Forelimb muscle (tissue), 1 donor: ENCODE measurements at regions not wholly inside any gene's neighbourhood (a gene's known extent, or its start where the extent isn't known, plus 50 kb on each side); places are given as distances from the start of the nearest gene placed in this dataset.
"Not testable (repeated sequence)": the region's sequence is repeated elsewhere in the genome, so short reads cannot be mapped to it uniquely, and the experiment has no call there.

Experiments used
- DNase-seq: peaks from one replicate; pipeline ENCODE4 v3.0.0-alpha.2; 2013; ENCODE audit warnings: low read depth

DNA sequence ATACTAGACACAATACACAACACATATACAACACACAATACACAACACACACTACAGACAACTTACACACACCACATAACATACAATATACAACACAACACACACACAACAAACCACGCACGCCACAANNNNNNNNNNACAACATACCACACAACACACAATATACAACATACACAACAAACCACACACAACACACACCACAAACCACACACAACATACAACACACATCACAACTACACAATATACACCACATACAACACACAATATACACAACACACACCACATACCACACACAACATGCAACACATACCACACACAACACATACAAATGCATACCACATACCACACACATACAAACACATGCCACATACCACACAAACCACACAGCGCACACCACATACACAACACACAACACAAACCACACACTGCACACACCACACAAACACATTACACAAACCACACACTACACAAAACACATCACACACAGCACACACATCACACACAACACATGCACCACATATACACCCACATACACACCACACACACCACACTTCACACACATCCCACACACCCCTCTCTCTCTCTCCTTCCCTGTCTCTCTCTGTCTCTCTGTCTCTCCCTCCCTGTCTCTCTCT, 108.3 kb downstream of the ETS2 start:
- DNase-seq: no peak

DNA sequence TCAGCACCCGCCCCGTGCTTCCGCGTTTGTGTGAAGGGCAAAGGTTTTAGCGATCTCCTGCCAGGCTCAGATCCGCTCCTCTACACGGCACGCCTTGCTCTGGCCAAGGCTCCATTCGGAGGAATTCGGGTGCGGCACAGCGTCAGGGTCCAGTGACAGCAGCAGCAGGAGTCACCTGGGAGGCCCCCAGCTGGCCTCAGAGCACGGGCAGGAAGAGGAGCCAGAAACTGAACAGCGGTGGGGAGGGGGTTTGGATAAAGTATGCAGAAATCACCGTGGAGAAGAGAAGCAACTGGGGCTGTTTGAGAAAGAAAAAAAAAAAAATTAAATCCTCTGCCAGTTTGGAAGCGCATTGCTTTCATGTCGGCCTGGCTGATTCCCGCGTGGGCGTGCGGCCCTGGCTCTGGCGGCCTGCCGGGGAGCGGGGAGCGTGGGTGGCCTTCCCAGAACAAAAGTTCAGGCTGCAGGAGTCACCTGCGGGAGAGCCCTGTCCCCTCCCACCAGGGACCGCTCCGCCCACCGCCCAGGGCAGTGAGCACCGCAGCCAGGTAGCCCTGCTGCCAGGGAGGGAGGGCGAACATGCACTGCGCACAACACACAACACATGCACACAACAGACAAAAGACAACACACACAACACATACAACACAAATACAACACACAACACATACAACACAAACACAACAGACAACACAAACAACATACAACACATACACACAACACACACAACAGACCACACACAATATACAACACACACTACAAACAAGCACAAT, 107.6 kb downstream of the ETS2 start:
- DNase-seq: no peak

- DNase-seq: no peak
Measured at GRCh38 chr21:38912789-38913119, 107.0 kb downstream of the ETS2 start.

- DNase-seq: no peak
Measured at GRCh38 chr21:38912102-38912629, 106.4 kb downstream of the ETS2 start.

GRCh38 chr21:38911484-38912101, 105.9 kb downstream of the ETS2 start:
- no peak for DNase-seq

- DNase-seq: no peak
Measured at GRCh38 chr21:38910390-38911067, 104.8 kb downstream of the ETS2 start.

DNA sequence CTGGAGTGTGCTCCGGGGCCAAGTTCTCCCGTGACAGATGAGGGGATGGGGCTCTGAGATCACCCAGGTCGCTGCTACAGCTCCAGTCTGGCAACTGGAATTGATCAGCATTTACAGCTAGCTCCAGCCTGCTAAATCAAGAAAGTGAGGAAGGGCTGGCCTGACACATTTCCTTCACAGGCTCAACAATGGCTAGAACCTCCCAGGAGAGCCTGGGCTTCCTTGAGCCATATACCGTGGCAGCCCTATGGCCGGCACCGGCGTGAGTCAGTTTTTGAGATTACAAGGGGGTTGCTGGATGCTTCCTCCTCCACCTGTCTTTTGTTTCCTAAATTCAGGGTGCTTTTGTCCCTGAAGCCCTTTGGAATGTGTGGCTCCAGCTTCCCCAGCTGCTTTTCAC, 104.2 kb downstream of the ETS2 start:
- DNase-seq: no peak

GRCh38 chr21:38909109-38909508, 103.4 kb downstream of the ETS2 start:
- no peak for DNase-seq

DNA sequence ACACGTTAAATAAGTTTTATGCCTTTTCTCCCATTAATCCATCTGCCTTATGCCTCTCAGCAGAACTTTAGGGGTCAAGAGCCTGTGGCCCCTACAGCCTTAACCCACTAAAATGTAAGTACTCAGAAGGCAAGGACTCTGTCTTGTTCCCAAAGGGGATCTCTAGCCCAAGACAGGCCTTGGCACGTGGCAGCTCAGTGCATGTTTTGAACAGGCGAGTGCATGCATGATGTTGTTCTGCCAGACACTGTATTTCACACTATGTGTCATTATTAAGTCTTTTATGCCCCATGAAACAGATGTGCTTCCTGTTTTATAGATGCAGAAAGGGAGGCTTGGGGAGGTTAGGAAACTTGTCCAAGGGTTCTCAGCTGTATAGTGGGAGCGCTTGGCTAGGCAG, 102.8 kb downstream of the ETS2 start:
- DNase-seq: no peak

DNA sequence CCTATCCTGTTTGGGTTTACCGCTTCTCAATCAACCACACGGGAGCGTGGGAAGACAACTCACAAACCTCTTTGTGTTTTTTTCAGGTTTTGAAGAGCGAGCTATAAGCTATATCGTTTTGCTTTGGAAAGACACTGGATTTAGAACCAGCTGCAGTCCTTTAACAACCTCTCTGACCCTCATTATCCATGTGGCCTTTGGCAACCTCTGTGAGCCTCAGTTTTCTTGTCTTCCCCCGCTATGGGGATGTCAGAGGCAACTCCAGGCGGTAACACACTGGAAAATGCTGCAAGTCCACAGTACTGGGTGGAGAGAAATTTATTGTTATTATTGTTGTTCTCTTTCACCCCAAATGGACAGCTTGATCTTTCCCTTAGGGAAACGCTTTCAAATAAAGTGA, 100.0 kb downstream of the ETS2 start:
- DNase-seq: no peak

DNA sequence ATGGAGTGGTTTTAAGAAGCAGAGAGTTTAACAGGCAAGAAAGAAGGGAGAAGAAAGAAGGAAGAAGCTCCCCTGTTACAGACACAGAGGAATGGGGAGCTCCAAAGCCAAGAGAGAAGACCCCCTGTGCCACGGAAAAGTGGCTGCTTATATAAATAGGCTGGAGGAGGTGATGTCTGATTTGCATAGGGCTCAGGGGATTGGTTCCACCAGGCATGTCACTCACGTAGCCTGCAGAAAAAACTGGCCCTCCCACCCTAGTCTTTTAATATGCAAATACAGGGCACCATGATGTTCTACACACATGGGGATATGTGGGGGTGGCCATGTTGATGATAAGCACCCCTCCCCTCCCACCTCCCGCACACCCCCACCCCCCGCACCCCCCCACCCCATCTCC, 99.6 kb downstream of the ETS2 start:
- no peak for DNase-seq

GRCh38 chr21:38903690-38904139, 98.0 kb downstream of the ETS2 start:
- no peak for DNase-seq

- DNase-seq: no peak
Measured at GRCh38 chr21:38902608-38903445, 97.1 kb downstream of the ETS2 start.

- no peak for DNase-seq
Measured at GRCh38 chr21:38900499-38900898, 94.8 kb downstream of the ETS2 start.

GRCh38 chr21:38899985-38900384, 94.3 kb downstream of the ETS2 start:
- not testable (repeated sequence) for DNase-seq

- DNase-seq: no peak
Measured at GRCh38 chr21:38899277-38899947, 93.7 kb downstream of the ETS2 start.

- DNase-seq: no peak
Measured at GRCh38 chr21:38898422-38899096, 92.8 kb downstream of the ETS2 start.

DNA sequence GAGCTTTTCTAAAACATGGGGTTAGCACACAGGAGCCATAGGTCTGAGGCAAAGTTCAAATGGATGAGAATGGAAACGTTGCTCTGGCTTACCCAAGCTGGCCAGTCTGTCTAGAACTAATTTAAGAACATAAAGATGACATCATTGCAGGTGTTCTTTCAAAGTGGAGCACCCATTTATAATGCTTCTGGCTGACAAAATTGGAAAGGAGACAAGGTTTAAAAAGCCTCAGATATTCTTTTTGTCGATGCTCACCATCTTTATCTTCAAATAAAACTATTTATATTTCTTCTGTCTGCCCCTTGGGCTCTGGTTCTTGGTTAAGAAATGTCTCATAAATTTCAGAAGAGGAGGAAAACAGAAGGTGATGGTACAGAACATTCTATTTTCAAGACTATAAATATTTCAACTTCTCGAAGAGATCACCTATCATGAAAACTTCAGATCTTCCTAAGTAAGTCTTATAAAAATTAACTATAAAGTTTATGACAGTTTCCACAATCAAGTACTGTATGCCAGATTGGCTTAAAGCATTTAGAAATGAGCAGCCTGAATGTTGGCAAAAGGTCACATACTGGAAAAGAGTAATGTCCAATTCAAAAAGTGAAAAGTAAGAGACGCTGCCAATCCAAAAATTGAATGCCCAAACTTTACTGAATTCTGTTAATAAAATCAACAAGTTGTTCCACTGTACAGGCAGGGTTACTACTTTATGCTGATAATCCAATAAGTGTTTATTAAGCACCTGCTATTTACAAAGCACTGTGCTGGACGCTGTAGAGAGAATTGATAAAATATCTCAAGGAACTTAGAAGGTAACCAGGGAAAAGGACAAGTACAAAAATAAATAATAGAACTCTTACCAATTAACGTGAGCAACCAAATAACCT, 92.0 kb downstream of the ETS2 start:
- DNase-seq: no peak

GRCh38 chr21:38894899-38895298, 89.2 kb downstream of the ETS2 start:
- no peak for DNase-seq
